ENCODE measurements at regions not wholly inside any gene's neighbourhood (a gene's known extent, or its start where the extent isn't known, plus 50 kb on each side); places are given as distances from the start of the nearest gene placed in this dataset.

- ATAC-seq, result no peak
- 0% methylated on average over 4 of the region's 4 CpGs for WGBS (ENCODE audit: low lambda C conversion rate)
- H3K36me3 ChIP-seq (replicated peaks in 1 of 2; ENCODE audit: control insufficient read depth in 1 of 2, insufficient read depth in 2 of 2, low read length in 2 of 2), result no peaks in the 10 kb centered on the region
- TF ChIP-seq PLSCR1 (CRISPR knock-in tag; IDR thresholded peaks at IDR 0.05; ENCODE audit: borderline replicate concordance) (no peak), ZNF484 (CRISPR knock-in tag; IDR thresholded peaks at IDR 0.05; ENCODE audit: borderline replicate concordance, low read depth) (no peak), PHF8 (CRISPR knock-in tag; IDR thresholded peaks at IDR 0.05) (no peak), MEIS1 (CRISPR knock-in tag; IDR thresholded peaks at IDR 0.05; ENCODE audit: borderline replicate concordance) (no peak), NRL (CRISPR knock-in tag; IDR thresholded peaks at IDR 0.05; ENCODE audit: borderline replicate concordance) (no peak), ZNF775 (CRISPR knock-in tag; IDR thresholded peaks at IDR 0.05; ENCODE audit: borderline replicate concordance) (no peak), PAWR (CRISPR knock-in tag; IDR thresholded peaks at IDR 0.05; ENCODE audit: borderline replicate concordance) (no peak), ZNF205 (CRISPR knock-in tag; IDR thresholded peaks at IDR 0.05) (no peak), BCLAF1 (IDR thresholded peaks at IDR 0.05) (no peak), HBP1 (CRISPR knock-in tag; IDR thresholded peaks at IDR 0.05; ENCODE audit: low read depth) (no peak), GFI1 (CRISPR knock-in tag; IDR thresholded peaks at IDR 0.05; ENCODE audit: borderline replicate concordance) (no peak), ADNP (CRISPR knock-in tag; IDR thresholded peaks at IDR 0.05) (no peak), TEAD2 (CRISPR knock-in tag; IDR thresholded peaks at IDR 0.05) (no peak), LRRFIP1 (CRISPR knock-in tag; conservative IDR thresholded peaks at IDR 0.05) (no peak), ZNF800 (CRISPR knock-in tag; IDR thresholded peaks at IDR 0.05) (no peak)
- no peaks in the 10 kb centered on the region; a peak in 1 of 5 replicates for H3K27me3 ChIP-seq (ENCODE audit: control insufficient read depth in 1 of 2, insufficient read depth in 2 of 2, low read length in 2 of 2)
- no peak overlapping the region for H3K4me2 ChIP-seq (ENCODE audit: low read depth, low read length)
- in situ Hi-C loops (cut with HindIII; ENCODE audit: extremely low pct_ligation_motif_present, low pct_unique_long_range_greater_than_20kb), result no loop called here
- H3K9ac ChIP-seq (ENCODE audit: insufficient read depth, low read depth, low read length), result no peak overlapping the region
- POLR2A ChIA-PET, result no interaction called here
- H4K20me1 ChIP-seq (ENCODE audit: insufficient read depth, low read length), result no peaks in the 10 kb centered on the region
- no peak for FAIRE-seq
- H3K9me3 ChIP-seq (ENCODE audit: low read length), result no peaks in the 10 kb centered on the region
- BruUV-seq (replicated peaks), result no TSS peak
- CTCF ChIA-PET (ENCODE audit: low intra/inter-chr PET ratio, low total read pairs), result no interaction called here
- no peak overlapping the region for H3K4me3 ChIP-seq (replicated peaks in 1 of 3; ENCODE audit: insufficient read depth in 1 of 3, low read depth in 2 of 3, low read length in 3 of 3)
- no peaks in the 10 kb centered on the region for H3K79me2 ChIP-seq (ENCODE audit: insufficient read depth, low read length)
- DNase-seq (ENCODE audit: low spot score), result no peak
- H3K4me1 ChIP-seq (ENCODE audit: insufficient read depth, low read length), result 0 out of 2 replicates have a peak, but pooled peaks cover under 1% of the 10 kb centered on the region
- no peak overlapping the region for H2AFZ ChIP-seq (ENCODE audit: low read length)
- intact Hi-C loops (cut with micrococcal nuclease; ENCODE audit: unreplicated experiment), result no loop called here
- no peak overlapping the region for H3K27ac ChIP-seq (ENCODE audit: extremely low read length, insufficient read depth, low read length)
Observed at GRCh38 chr12:13435235-13435933, 238.9 kb downstream of the EMP1 start.

All from HepG2 (cell line).